GM12874 (cell line): ENCODE measurements at regions not wholly inside any gene's neighbourhood (a gene's known extent, or its start where the extent isn't known, plus 50 kb on each side); places are given as distances from the start of the nearest gene placed in this dataset.

ENCODE experiments used
- CTCF ChIP-seq: IDR thresholded peaks from 2 replicates; pipeline ENCODE4 v1.5.1; 2011; ENCODE audit warnings: low read depth, mild to moderate bottlenecking, control low read depth, low read length, moderate library complexity; ENCODE audit not compliant: insufficient read depth

DNA sequence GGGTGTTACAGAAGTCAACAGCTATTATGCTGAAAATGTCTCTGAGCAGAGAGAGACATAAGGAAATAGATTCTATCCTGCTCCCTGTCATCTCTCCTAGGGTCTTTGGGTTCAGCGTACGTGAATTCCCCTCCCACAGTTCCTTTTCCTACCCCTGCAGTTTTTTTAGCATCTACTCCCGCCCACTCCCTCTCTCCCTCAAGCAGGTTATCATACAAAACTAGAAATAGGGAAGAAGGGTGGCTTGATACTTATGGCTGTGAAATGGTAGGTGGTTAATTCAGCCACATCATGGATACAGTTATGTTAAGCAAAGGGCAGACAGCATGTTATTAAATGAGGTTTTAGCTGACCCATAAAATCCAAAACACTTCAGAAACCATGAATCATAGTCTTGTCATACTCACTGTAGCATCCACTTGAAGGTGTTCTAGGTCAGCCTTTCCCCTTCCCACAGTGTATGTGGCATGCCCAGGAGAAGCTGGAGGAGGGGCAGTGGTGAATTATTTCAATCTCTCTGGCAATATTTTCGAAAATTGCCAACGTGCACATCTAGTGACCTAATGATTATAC, 236.8 kb upstream of the SERP2 start:
- no peak for TF ChIP-seq CTCF

DNA sequence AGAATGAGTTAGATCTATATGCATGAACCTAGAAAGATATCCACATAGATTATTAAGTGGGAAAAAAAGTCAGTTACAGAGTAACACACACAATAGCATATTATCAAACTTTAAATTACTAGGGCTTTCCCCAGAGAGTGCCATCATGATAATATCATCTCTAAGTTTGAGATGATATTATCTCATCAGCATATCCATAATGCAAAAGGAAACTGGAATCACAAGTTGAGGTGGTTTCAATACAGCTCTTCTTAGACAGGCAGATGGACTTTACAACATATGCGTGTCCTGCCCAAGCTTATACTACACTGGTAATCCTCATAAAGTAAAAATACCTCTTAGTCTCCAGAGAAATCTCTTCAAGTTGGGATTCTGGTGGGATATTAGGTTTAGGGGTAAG, 236.2 kb upstream of the SERP2 start:
- TF ChIP-seq CTCF, result no peak

DNA sequence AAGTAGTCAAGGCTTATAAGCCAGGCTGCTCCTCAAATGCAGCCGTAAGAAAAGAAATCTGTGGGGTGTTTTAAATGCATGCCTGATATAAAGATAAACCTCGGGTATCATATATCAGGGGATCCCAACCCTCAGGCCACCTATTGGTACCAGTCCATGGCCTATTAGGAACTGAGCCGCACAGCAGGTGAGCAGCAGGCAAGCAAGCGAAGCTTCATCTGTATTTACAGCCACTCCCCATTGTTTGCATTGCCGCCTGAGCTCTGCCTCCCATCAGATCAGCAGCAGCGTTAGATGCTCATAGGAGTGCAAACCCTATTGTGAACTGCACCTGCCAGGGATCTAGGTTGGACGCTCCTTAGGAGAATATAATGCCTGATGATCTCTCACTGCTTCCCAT, 233.5 kb upstream of the SERP2 start:
- TF ChIP-seq CTCF, result no peak

- no peak for TF ChIP-seq CTCF
Observed at GRCh38 chr13:44140888-44141724, 232.5 kb upstream of the SERP2 start.

GRCh38 chr13:44141725-44142539, 231.7 kb upstream of the SERP2 start:
- TF ChIP-seq CTCF, result no peak

- TF ChIP-seq CTCF, result no peak
Observed at GRCh38 chr13:44142540-44142867, 231.1 kb upstream of the SERP2 start.

DNA sequence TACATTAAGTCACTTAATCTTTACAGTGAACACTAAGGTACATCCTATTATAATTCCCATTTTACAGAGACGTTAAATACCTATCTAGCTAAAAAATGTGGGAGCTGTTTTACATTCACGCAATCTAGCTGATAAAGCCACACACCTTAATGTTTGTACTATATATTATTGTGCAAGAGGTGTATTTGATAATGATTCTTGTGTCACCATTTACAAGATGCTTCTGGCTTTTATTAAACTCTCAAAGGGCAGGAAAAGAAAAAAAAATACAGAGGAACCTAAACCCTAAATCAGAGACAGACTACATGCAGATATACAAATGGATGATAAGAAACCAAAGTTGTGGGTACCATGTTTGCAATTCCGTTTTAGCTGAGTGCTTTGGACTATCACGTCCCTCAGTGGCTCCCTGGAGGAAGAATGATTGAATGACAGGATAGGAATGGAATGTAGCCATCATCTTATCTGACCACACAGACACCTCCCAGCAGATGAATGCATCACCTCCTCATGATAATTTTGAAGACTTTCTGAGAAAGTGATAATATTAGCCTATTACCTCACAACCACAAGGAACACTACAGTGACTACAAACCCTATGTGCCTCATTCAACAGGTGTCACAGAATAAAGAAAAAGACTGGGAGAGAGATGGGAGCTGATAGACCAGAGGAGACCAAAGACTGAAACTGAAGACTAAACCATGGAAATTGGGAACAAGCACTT, 230.5 kb upstream of the SERP2 start:
- TF ChIP-seq CTCF, result no peak
